ENCODE measurements at regions not wholly inside any gene's neighbourhood (a gene's known extent, or its start where the extent isn't known, plus 50 kb on each side); places are given as distances from the start of the nearest gene placed in this dataset.

GRCh38 chr13:80161219-80161618, 179.7 kb downstream of the SPRY2 start:
- no peaks in the 10 kb centered on the region for H3K4me1 ChIP-seq (ENCODE audit: control insufficient read depth in 4 of 4, insufficient read depth in 4 of 4, low read length in 3 of 4)
- no peak overlapping the region for H3K9ac ChIP-seq (ENCODE audit: low read depth in 1 of 2, low read length in 2 of 2)
- TF ChIP-seq HNF4G (IDR thresholded peaks at IDR 0.05) (no peak), RAD21 (IDR thresholded peaks at IDR 0.05) (no peak), TAF1 (conservative IDR thresholded peaks at IDR 0.05) (no peak), MAX (IDR thresholded peaks at IDR 0.05) (no peak), JUND (IDR thresholded peaks at IDR 0.05) (no peak), SP1 (IDR thresholded peaks at IDR 0.05) (no peak), RXRA (IDR thresholded peaks at IDR 0.05) (no peak), NR2F2 (IDR thresholded peaks at IDR 0.05) (no peak), HNF4A (conservative IDR thresholded peaks at IDR 0.05) (no peak), GABPA (IDR thresholded peaks at IDR 0.05 in 1 of 2, conservative IDR thresholded peaks at IDR 0.05 in 1 of 2) (no peak), CTCF (IDR thresholded peaks at IDR 0.05; ENCODE audit: low read depth, low read length, missing input control) (no peak), FOXA2 (IDR thresholded peaks at IDR 0.05) (no peak), EGR1 (IDR thresholded peaks at IDR 0.05; ENCODE audit: low read depth in 2 of 2) (no peak), YY1 (IDR thresholded peaks at IDR 0.05) (no peak), REST (IDR thresholded peaks at IDR 0.05) (no peak), FOXA1 (IDR thresholded peaks at IDR 0.05) (no peak)
- TF ChIP-seq, protein P1, sequence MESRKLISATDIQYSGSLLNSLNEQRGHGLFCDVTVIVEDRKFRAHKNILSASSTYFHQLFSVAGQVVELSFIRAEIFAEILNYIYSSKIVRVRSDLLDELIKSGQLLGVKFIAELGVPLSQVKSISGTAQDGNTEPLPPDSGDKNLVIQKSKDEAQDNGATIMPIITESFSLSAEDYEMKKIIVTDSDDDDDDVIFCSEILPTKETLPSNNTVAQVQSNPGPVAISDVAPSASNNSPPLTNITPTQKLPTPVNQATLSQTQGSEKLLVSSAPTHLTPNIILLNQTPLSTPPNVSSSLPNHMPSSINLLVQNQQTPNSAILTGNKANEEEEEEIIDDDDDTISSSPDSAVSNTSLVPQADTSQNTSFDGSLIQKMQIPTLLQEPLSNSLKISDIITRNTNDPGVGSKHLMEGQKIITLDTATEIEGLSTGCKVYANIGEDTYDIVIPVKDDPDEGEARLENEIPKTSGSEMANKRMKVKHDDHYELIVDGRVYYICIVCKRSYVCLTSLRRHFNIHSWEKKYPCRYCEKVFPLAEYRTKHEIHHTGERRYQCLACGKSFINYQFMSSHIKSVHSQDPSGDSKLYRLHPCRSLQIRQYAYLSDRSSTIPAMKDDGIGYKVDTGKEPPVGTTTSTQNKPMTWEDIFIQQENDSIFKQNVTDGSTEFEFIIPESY (IDR thresholded peaks at IDR 0.05) = no peak
- TF ChIP-seq, protein P2, sequence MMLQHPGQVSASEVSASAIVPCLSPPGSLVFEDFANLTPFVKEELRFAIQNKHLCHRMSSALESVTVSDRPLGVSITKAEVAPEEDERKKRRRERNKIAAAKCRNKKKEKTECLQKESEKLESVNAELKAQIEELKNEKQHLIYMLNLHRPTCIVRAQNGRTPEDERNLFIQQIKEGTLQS (IDR thresholded peaks at IDR 0.05) = no peak
- no peaks in the 10 kb centered on the region for H3K27me3 ChIP-seq (ENCODE audit: control insufficient read depth in 4 of 4, insufficient read depth in 4 of 4, low read length in 3 of 4)
- no peak overlapping the region for H3K27ac ChIP-seq (ENCODE audit: low read depth in 1 of 2, low read length in 2 of 2)
- H3K36me3 ChIP-seq (ENCODE audit: control insufficient read depth in 4 of 4, insufficient read depth in 3 of 4, low read depth in 1 of 4, low read length in 3 of 4) = no peaks in the 10 kb centered on the region
- no peak for DNase-seq (ENCODE audit: low spot score)
- 90% methylated on average over 2 of the region's 2 CpGs for WGBS
- no peaks in the 10 kb centered on the region for H3K9me3 ChIP-seq (ENCODE audit: control insufficient read depth in 4 of 4, low read length in 3 of 4)
- H3K4me3 ChIP-seq (ENCODE audit: low read depth in 1 of 3, low read length in 3 of 3) = no peak overlapping the region

Measured in liver (tissue), 8 donors.